HG03066 (cell line): ENCODE measurements at regions not wholly inside any gene's neighbourhood (a gene's known extent, or its start where the extent isn't known, plus 50 kb on each side); places are given as distances from the start of the nearest gene placed in this dataset.
"Not testable (repeated sequence)": the region's sequence is repeated elsewhere in the genome, so short reads cannot be mapped to it uniquely, and the experiment has no call there.

Experiments
- ATAC-seq: cut with Tn5 transposase; IDR thresholded peaks from one replicate; pipeline ENCODE4 v1.9.1; 2021; ENCODE audit warnings: low read depth; ENCODE audit not compliant: unreplicated experiment

GRCh38 chr11:39311888-39312287 is 2147.6 kb downstream of the LRRC4C start:
- not testable (repeated sequence) for ATAC-seq

DNA sequence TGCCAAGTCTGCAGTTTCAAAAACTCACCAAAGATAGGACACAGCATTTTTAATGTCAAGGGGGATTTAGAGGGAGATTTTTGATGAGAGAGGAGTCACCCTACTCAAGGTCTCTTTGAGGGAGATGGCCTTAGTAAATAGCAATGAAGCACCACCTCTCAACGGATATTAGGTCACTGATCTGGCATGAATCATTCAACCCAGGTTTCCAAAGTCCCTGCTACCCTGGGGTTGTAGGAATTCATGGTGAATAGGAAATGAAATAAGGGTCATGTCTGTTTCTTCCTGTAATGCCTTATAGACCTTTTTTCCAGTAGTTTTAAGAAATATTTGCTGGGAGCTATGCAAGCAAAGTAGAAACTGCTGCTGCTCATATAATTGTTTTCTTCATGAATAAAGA is 2154.9 kb downstream of the LRRC4C start:
- ATAC-seq, result no peak

DNA sequence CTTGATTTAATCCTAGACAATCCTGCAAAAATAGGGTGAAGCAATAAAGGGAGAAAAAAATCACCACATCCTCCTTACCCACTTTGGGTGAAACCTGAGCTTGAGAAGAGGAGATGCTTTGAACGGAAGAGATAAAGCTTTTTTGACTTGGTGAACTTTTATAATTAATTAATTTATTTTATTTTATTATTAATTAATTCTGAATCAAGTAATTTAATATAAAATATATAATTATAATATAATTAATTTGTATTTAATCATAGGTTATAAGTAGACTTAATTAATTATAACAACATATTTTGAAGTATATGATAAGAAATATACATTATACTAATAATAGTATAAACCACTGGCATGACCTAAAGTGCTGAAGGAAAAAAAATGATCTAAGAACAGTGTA is 2164.8 kb downstream of the LRRC4C start:
- no peak for ATAC-seq

DNA sequence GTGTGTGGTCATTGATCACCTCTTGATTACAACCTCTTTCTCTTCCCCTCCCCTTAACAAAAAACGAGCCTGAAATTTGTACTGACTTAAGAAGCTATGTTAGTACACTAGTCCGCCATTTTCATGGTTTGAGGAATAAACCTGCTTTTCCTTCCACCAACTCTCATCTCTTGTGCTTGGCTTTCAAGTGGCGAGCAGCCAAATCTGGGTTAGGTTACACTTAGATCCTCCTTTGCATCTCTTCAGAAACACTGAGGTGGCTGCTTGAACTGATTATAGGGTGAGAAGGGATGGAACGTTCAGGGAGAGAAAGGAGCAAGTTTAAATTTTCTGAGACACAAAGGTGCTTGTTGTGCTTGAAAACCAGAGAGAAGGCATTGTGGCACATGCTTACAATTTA is 2171.4 kb downstream of the LRRC4C start:
- ATAC-seq, result no peak

DNA sequence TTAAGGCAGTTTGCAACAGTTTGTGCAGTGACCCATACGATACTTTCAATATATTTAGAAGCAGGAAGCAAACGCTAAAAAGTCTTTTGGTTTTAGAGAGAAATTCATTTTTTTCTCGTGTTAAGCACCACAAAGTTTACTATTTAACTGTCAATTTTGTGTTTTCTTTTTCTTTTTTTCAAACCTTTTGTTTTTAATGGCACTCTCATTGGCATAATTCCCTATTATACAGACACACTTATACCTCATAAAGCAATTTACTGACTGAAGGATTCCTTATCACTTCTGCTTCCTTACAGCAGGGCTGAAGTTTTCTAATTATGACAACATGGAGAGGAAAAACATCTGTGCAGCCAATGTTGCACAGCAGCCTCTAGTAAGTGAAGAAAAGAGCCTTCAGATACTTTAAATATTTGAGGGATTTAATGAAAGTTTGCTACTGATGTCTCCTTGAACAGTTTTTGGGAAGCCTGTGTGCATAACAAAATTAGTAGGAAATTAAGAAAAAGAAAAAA is 2191.2 kb downstream of the LRRC4C start:
- ATAC-seq, result no peak

DNA sequence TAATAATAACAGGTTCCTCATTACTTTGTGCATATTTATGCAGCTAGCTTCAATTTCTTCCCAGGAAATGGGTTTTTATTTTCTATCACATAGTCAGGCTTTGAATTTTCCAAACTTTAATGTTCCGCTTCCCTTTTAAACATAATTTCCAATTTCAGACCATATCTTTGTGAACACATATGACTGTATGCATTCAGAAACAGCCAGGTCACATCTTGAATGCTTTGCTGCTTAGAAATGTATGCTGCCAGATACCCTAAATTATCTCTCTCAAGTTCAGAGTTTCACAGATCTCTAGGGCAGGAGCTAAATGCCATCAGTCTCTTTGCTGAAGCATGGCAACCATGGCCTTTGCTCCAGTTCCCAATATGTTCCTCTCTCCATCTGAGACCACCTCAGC is 2203.8 kb downstream of the LRRC4C start:
- ATAC-seq, result no peak

- ATAC-seq, result no peak
Measured at GRCh38 chr11:39249566-39250365, 2209.7 kb downstream of the LRRC4C start.

GRCh38 chr11:39247570-39248137 is 2211.8 kb downstream of the LRRC4C start:
- no peak for ATAC-seq

GRCh38 chr11:39239553-39239952 is 2219.9 kb downstream of the LRRC4C start:
- no peak for ATAC-seq

GRCh38 chr11:39236916-39237315 is 2222.5 kb downstream of the LRRC4C start:
- no peak for ATAC-seq

GRCh38 chr11:39221550-39222138 is 2237.8 kb downstream of the LRRC4C start:
- ATAC-seq, result no peak

DNA sequence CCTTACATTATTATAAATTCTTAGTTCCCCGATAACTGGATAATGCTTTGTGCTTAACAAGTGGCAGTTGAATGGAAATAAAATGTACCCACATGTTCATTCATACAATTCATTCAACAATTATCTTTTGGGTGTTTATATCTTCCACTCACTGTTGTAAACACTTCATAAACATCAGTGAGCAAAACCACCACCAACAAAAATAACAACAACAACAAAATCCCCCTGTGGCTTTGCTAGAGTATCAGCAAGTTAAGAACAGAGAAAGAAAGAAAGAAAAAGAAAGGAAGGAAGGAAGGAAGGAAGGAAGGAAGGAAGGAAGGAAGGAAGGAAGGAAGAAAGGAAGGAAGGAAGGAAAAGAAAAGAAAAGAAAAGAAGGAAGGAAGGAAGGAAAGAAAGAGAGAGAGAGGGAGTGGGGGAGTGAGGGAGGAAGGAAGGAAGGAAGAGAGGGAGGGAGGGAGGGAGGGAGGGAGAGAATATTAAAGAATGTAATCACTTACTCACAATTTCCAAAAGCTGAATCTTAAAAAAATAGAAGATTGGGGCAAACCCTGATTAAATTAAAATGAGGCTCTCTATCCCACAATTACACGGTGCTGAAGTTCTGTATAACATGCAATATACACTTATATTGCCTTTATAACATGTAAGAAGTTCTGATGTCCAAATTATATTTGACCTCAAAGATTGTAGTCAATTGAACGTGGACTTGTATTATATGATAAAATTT is 2238.8 kb downstream of the LRRC4C start:
- ATAC-seq, result no peak

- ATAC-seq, result no peak
Measured at GRCh38 chr11:39220069-39220468, 2239.4 kb downstream of the LRRC4C start.

- no peak for ATAC-seq
Measured at GRCh38 chr11:39209981-39210380, 2249.5 kb downstream of the LRRC4C start.

DNA sequence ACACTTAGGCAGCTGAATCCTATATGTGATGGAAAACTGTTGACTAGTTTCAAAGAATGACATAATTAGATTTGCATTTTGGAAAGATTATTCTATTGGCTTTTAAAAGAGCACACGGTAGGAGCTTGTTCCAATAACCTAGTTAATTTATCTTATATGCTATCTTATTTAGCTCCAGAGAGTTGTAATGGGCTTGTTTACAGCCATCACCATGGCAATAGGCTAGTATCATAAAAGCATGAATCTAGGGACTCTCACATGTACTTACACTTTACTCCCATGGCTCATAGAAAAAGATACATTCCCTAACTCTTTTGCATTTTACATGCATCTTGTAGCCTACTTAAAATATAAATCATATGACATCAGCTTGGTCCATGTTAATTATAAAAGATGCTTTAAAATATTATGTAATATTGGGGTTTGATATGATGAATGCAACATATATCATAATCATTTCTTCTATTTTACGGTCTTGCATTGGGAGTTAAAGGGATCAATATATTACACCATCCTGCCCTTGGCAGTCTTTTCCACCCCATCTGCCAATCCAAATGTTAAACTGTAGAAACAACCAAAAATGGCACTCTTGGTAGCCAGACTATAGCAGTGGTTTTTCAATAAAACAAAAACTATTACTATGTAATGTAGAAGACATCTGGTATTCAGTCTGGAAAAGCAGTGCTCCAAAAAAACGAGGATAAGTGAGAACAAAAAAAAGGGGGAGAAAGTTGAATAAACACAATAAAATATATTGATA is 2254.0 kb downstream of the LRRC4C start:
- no peak for ATAC-seq

GRCh38 chr11:39192671-39193070 is 2266.8 kb downstream of the LRRC4C start:
- no peak for ATAC-seq

DNA sequence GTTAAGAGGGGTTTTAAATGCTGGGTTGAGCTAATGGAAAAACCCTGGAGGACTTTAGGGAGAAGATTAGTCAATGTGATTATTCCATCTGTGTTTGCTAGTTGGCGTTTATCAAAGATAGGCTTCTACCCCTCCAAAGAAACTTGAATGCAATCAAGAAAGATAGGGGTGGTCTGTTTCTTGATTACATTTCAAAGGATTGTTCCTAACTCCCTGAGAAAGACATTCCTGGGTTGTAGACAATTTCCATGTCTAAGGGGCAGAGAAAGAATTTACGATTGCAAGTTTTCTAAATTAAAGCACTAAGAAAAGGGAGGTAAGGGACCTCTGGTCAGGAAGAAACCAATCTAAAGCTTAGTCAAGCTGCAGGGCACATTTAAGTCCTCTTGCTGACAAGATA is 2268.7 kb downstream of the LRRC4C start:
- ATAC-seq, result no peak

- ATAC-seq, result no peak
Measured at GRCh38 chr11:39177678-39178077, 2281.8 kb downstream of the LRRC4C start.

DNA sequence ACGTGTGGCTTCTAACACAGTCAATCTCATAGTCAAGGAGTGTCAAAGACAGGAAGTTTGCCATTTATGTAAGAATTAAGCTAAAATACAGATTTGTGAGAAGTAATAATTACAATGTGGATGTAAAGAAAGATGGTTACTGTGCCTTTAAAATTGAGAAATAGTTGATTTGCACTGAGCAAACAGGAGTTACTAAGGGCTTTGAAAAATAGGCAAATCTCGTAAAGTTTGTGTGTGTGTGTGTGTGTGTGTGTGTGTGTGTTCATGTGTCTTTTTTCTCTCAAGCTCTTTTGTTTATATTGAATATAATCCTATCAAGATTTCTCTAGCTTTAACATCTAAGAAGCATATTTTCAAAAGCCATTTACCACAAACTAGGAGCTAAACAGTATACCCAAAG is 2284.5 kb downstream of the LRRC4C start:
- no peak for ATAC-seq

DNA sequence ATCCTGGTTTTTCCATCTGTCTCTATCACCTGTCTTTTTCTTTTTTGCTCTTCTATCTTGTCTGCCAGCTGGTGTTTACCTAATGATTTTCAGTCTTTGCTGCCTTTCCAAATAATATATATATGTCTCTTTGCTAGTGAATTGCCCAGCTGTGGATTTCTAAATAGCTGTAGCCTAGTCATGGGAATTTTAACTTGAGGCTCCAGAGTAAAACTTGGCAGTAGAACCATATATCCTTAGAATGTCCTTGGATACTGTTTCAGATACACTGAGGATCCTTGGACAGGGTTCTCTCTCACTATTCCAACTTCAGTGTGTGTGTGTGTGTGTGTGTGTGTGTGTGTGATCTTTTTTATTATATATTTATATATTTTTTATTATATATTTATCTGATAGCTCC is 2285.3 kb downstream of the LRRC4C start:
- ATAC-seq, result no peak
